SK-N-MC (cell line): ENCODE measurements at regions not wholly inside any gene's neighbourhood (a gene's known extent, or its start where the extent isn't known, plus 50 kb on each side); places are given as distances from the start of the nearest gene placed in this dataset.

Experiments
- DNase-seq: peaks from one replicate; pipeline ENCODE4 v3.0.0-alpha.2; 2011; ENCODE audit warnings: low read depth, low spot score
- H3K27ac ChIP-seq: fragments of 200-600 bp; sonication (generic); 2 replicates; pipeline ENCODE4 v1.5.1; 2016; ENCODE audit warnings: mixed run types
- H3K36me3 ChIP-seq: fragments of 200-600 bp; sonication (generic); 2 replicates; pipeline ENCODE4 v1.6.1; 2017; ENCODE audit warnings: antibody characterized with exemption, low read length, mixed read lengths; ENCODE audit not compliant: insufficient read depth
- H3K4me3 ChIP-seq: fragments of 200-600 bp; sonication (generic); 2 replicates; pipeline ENCODE4 v1.5.1; 2016
- H3K9ac ChIP-seq: fragments of 200-600 bp; sonication (generic); 2 replicates; pipeline ENCODE4 v1.8.0; 2017; ENCODE audit warnings: mixed run types, mixed read lengths; ENCODE audit not compliant: insufficient read length
- H3K9me3 ChIP-seq: fragments of 200-600 bp; sonication (generic); 2 replicates; pipeline ENCODE4 v1.6.1; 2017; ENCODE audit warnings: low read depth, mild to moderate bottlenecking, antibody characterized with exemption, low read length, moderate library complexity, mixed read lengths
- EZH2 ChIP-seq: fragments of 200-600 bp; sonication (generic); IDR thresholded peaks from one replicate; pipeline ENCODE4 v1.6.1; 2017; ENCODE audit warnings: antibody characterized with exemption
- FOXP2 ChIP-seq: optimal IDR thresholded peaks from 2 replicates; pipeline ENCODE3; 2011; ENCODE audit warnings: mild to moderate bottlenecking, moderate library complexity; ENCODE audit not compliant: insufficient read depth; ENCODE audit errors: extremely low read length, control extremely low read depth
- POLR2AphosphoS5 ChIP-seq: IDR thresholded peaks from 2 replicates; pipeline ENCODE4 v1.6.1; 2012; ENCODE audit warnings: mild to moderate bottlenecking, low read depth, low read length, borderline replicate concordance

DNA sequence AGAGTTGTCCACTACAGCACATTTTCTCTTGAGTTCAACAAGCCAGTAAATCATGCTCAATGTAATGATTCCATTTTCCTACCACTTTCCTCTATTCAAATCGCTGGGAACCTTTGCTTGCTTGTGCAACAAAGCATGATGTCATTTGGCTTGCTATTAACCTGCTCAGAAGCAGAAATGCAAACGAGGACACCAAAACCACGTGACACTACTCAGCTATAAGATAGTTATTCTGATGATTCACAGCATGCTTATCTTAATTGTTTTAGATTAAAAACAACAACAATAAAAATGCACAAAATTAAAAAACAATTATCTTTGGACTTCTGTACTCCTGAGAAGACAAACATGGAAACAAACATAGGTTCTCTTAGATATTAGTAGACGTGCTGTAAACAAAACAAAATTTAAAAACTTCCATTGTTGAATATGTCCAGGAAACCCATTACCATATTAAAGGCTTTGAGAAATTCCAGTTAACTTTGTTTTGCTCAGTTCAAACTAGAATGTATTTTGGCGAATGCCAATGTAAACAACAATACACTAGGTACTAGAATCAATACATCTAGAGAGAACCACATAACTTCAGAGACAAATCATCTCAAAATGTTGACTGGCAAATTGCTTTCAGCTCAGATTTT lies 77.5 kb upstream of the KRAS start:
- no peak for TF ChIP-seq EZH2
- no peak for TF ChIP-seq FOXP2
- no peak for TF ChIP-seq POLR2AphosphoS5
- no peaks in the 10 kb centered on the region for H3K36me3 ChIP-seq
- H3K4me3 ChIP-seq: no peak overlapping the region
- no peaks in the 10 kb centered on the region for H3K9me3 ChIP-seq
- no peak overlapping the region for H3K9ac ChIP-seq
- no peak overlapping the region for H3K27ac ChIP-seq
- no peak for DNase-seq

DNA sequence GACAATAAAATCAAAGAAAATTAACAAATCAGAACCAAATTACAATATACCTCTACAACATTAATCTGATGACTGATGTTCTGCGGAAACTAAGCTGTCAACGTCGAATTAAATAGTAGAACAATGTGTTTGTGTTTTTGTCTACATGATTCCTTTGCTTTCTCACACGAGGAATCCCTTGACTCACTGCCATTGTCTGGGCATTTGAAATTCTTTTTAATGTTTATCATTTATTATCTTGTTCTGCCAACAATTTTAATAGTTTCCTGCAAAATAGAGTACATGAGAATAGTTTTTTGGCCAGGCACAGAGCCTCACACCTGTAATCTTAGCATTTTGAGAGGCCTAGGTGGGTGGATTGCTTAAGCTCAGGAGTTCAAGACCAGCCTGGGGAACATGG lies 76.6 kb upstream of the KRAS start:
- H3K9me3 ChIP-seq: no peaks in the 10 kb centered on the region
- no peaks in the 10 kb centered on the region for H3K36me3 ChIP-seq
- no peak overlapping the region for H3K9ac ChIP-seq
- no peak for TF ChIP-seq EZH2
- TF ChIP-seq FOXP2: no peak
- TF ChIP-seq POLR2AphosphoS5: no peak
- no peak for DNase-seq
- no peak overlapping the region for H3K4me3 ChIP-seq
- no peak overlapping the region for H3K27ac ChIP-seq

DNA sequence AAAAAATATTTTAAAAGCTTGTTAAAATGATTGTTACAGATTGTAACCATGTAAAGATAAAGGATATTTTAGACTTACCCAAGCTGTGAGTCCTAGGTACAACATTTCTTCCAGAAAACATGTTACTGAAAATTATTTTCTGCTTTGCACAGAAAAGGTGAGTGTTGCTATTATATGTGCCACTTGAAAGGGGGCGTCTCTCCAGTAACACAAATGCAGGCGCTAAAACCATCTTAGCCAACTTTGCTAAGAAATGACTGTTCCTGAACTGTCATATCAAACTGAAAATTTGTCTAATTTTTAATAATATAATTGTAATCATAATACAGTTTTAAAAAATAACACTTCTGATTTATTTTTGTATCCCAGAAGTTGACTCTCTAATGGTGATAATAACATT lies 75.6 kb upstream of the KRAS start:
- Histone ChIP-seq H3K9me3 (no peaks in the 10 kb centered on the region), H3K27ac (no peak overlapping the region), H3K4me3 (no peak overlapping the region), H3K36me3 (no peaks in the 10 kb centered on the region), H3K9ac (no peak overlapping the region)
- TF ChIP-seq EZH2 (no peak), FOXP2 (no peak), POLR2AphosphoS5 (no peak)
- DNase-seq: no peak

DNA sequence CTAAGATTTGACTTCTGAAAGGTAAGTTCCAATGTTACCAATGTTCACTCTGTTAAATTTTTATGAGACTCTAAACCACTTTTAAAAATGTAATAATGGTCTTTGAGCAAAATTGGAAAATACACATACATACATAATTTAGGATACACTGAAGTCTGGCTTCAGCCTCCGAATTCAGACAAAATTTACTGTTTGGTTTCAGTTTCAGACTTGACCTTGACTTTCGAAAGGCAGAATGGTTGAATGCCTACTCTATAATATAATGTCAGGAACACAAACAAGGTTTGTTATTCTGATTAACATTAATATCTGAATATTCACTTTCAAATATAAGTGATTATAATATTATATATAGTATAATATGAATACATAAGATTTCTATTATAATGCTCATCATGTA lies 74.1 kb upstream of the KRAS start:
- TF ChIP-seq FOXP2 (no peak), POLR2AphosphoS5 (no peak), EZH2 (no peak)
- Histone ChIP-seq H3K4me3 (no peak overlapping the region), H3K9me3 (no peaks in the 10 kb centered on the region), H3K27ac (no peak overlapping the region), H3K9ac (no peak overlapping the region), H3K36me3 (no peaks in the 10 kb centered on the region)
- DNase-seq: no peak

DNA sequence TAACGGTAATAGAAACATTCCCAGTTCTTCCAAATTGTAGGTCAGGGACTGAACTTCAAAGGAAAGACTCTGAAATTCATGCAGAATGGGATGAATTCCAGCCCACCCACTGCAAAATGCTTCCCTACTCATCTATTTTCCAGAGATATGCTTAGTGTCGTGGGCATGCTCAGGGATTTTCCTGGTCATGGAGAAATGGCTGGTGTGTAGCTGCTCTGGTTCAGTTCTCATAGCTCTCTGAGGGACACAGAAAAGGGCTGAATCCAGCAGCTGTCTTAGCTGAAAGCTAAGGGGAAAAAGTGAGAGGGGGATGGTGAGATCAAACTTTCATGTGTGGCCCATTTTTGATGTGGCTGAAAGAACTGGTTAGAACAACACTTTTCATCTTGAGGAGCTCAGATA lies 72.9 kb upstream of the KRAS start:
- H3K4me3 ChIP-seq: no peak overlapping the region
- H3K9me3 ChIP-seq: no peaks in the 10 kb centered on the region
- no peak overlapping the region for H3K9ac ChIP-seq
- DNase-seq: no peak
- H3K27ac ChIP-seq: no peak overlapping the region
- no peaks in the 10 kb centered on the region for H3K36me3 ChIP-seq
- TF ChIP-seq EZH2: no peak
- TF ChIP-seq FOXP2: no peak
- no peak for TF ChIP-seq POLR2AphosphoS5

DNA sequence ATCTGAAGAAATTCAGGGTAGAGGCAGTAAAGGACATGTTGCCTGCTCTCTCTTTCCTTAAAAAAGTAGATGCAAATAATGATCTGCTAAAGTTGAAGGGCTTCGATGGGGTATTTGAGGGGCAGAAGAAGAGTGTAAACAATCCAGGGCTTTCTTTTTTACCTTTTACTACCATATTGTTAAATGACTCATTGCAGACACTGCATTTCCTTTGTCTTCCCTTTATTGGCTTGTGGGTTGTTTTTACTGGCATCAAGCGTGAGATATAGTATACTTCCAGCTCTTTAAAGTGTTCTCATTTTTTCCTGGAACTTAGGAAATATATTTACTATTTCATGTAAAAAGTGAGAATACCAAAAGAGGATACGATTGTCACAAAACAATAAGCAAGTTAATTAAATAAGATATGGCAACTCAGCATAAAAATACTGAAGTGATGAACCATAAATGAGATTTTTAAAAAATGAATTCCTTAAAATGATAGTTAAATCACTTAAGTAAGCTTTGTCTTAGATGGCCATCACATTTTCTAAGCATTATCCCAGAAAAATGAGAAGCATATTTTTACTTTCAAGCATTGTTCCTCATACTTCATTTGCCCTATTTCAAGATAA lies 72.3 kb upstream of the KRAS start:
- no peak for DNase-seq
- TF ChIP-seq FOXP2: no peak
- TF ChIP-seq EZH2: no peak
- Histone ChIP-seq H3K4me3 (no peak overlapping the region), H3K36me3 (no peaks in the 10 kb centered on the region), H3K9me3 (no peaks in the 10 kb centered on the region), H3K27ac (no peak overlapping the region), H3K9ac (no peak overlapping the region)

DNA sequence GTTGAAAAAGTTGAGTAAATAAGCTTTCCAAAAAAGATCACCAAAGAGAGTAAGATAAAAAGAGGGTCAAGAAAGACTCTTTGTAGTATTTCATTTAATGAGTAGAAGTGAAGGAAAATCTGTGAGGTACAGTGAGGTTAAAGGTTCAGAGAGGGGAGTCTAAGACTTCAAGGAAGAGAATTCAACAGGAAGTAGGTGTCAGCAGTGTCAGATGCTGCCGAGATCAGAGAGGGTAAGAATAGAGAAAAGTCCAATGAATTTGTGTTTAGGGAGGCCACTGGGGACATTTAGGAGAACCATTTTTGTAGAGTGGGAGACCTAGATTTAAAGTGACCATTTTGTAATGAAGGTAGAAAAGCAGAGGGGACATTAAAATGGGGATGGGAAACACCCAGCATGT lies 71.6 kb upstream of the KRAS start:
- TF ChIP-seq FOXP2 (no peak), EZH2 (no peak), POLR2AphosphoS5 (no peak)
- Histone ChIP-seq H3K9ac (no peak overlapping the region), H3K4me3 (no peak overlapping the region), H3K36me3 (no peaks in the 10 kb centered on the region), H3K27ac (no peak overlapping the region), H3K9me3 (no peaks in the 10 kb centered on the region)
- no peak for DNase-seq

DNA sequence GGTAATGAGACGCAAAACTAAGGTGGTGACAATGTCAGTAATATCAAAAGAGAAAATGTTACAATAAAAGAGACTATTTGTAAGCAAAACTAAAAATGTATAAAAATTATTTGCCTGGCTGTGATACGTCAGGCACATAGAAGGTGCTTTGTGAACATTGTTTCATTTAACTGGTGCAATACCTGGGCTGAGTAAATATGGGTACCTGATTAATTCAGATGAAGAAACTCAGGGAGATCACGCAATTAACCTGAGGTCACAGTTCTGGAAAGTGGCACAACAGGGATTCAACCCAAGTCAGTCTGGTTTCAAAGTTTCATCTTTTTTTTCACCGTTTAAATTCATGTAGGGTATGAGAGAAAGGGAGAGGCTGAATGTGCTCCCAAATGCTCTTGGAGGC lies 71.0 kb upstream of the KRAS start:
- no peak for TF ChIP-seq FOXP2
- no peak for DNase-seq
- Histone ChIP-seq H3K27ac (no peak overlapping the region), H3K9ac (no peak overlapping the region), H3K36me3 (no peaks in the 10 kb centered on the region), H3K9me3 (no peaks in the 10 kb centered on the region), H3K4me3 (no peak overlapping the region)
